ENCODE measurements at regions not wholly inside any gene's neighbourhood (a gene's known extent, or its start where the extent isn't known, plus 50 kb on each side); places are given as distances from the start of the nearest gene placed in this dataset.

GRCh38 chr10:28951484-28951883 lies 274.2 kb downstream of the BAMBI start:
- ATAC-seq: no peak
- H3K4me3 Mint-ChIP-seq: no peak overlapping the region
- no peaks in the 10 kb centered on the region for H3K27me3 Mint-ChIP-seq (ENCODE audit: insufficient read depth, low read depth, poor library complexity)
- TF ChIP-seq ZNF114 (CRISPR knock-in tag; IDR thresholded peaks at IDR 0.05) (no peak), ETS1 (IDR thresholded peaks at IDR 0.05) (no peak), NANOG (IDR thresholded peaks at IDR 0.05; ENCODE audit: borderline replicate concordance) (no peak), JUNB (IDR thresholded peaks at IDR 0.05; ENCODE audit: unreplicated experiment) (no peak), EZH2 (IDR thresholded peaks at IDR 0.05; ENCODE audit: low read depth, unreplicated experiment) (no peak), POLR2AphosphoS5 (IDR thresholded peaks at IDR 0.05; ENCODE audit: low read depth) (no peak), CREB1 (CRISPR knock-in tag; IDR thresholded peaks at IDR 0.05; ENCODE audit: low read depth) (no peak), CTCF (conservative IDR thresholded peaks at IDR 0.05; ENCODE audit: low read depth in 2 of 2) (no peak)
- Histone ChIP-seq H3K4me1 (ENCODE audit: insufficient read depth) (no peaks in the 10 kb centered on the region), H3K79me2 (replicated peaks; ENCODE audit: insufficient read depth) (no peaks in the 10 kb centered on the region), H3F3A (replicated peaks; ENCODE audit: low read depth) (no peaks in the 10 kb centered on the region), H3K36me3 (ENCODE audit: insufficient read depth) (no peaks in the 10 kb centered on the region), H3K9me2 (ENCODE audit: insufficient read depth) (no peaks in the 10 kb centered on the region), H4K20me1 (replicated peaks; ENCODE audit: insufficient read depth) (no peaks in the 10 kb centered on the region), H3K27me3 (ENCODE audit: insufficient read depth) (no peaks in the 10 kb centered on the region), H3K27ac (ENCODE audit: low read depth) (no peak overlapping the region), H2AFZ (no peak overlapping the region), H3K4me3 (no peak overlapping the region), H3K4me2 (no peak overlapping the region)
- H3K4me1 Mint-ChIP-seq: no peaks in the 10 kb centered on the region
- no peak overlapping the region for H3K27ac Mint-ChIP-seq
- DNase-seq (ENCODE audit: low spot score): no peak
- H3K36me3 Mint-ChIP-seq (ENCODE audit: low read depth): no peaks in the 10 kb centered on the region
- H3K9me3 Mint-ChIP-seq: no peaks in the 10 kb centered on the region

- Mint-ChIP-seq H3K36me3 (ENCODE audit: low read depth) (peaks cover under 1% of the 10 kb centered on the region; the same call in 1 of the 3 replicates), H3K27ac (no peak overlapping the region), H3K4me1 (no peaks in the 10 kb centered on the region), H3K4me3 (no peak overlapping the region), H3K27me3 (ENCODE audit: insufficient read depth, low read depth, poor library complexity) (no peaks in the 10 kb centered on the region), H3K9me3 (peaks cover 1% of the 10 kb centered on the region; the same call in 1 of the 3 replicates)
- TF ChIP-seq STAT1 (IDR thresholded peaks at IDR 0.05; ENCODE audit: unreplicated experiment) (no peak), ETS1 (IDR thresholded peaks at IDR 0.05) (no peak), ZNF114 (CRISPR knock-in tag; IDR thresholded peaks at IDR 0.05) (no peak), EZH2 (IDR thresholded peaks at IDR 0.05; ENCODE audit: low read depth, unreplicated experiment) (no peak)
- Histone ChIP-seq H3F3A (replicated peaks; ENCODE audit: low read depth) (no peaks in the 10 kb centered on the region), H3K36me3 (ENCODE audit: insufficient read depth) (no peaks in the 10 kb centered on the region), H3K27ac (ENCODE audit: low read depth) (no peak overlapping the region), H3K27me3 (ENCODE audit: insufficient read depth) (no peaks in the 10 kb centered on the region), H3K4me1 (ENCODE audit: insufficient read depth) (no peaks in the 10 kb centered on the region), H2AFZ (no peak overlapping the region), H3K9me2 (ENCODE audit: insufficient read depth) (no peaks in the 10 kb centered on the region), H3K4me2 (no peak overlapping the region), H4K20me1 (replicated peaks; ENCODE audit: insufficient read depth) (no peaks in the 10 kb centered on the region), H3K4me3 (no peak overlapping the region), H3K79me2 (replicated peaks; ENCODE audit: insufficient read depth) (no peaks in the 10 kb centered on the region)
- DNase-seq (ENCODE audit: low spot score) (no peak), ATAC-seq (no peak)
Observed at GRCh38 chr10:28952523-28952922, 275.2 kb downstream of the BAMBI start.

Data from GM23338 (cell line).